B cell (primary cell): ENCODE measurements at regions not wholly inside any gene's neighbourhood (a gene's known extent, or its start where the extent isn't known, plus 50 kb on each side); places are given as distances from the start of the nearest gene placed in this dataset.

Experiments used
- ATAC-seq: fragments of 200-7000 bp; cut with Tn5 transposase; one replicate; pipeline ENCODE4 v1.10.0; 2021; ENCODE audit warnings: low read depth, mild to moderate bottlenecking, moderate number of reproducible peaks, moderate library complexity
- CTCF ChIA-PET: fragments of 350-600 bp; sonication (Branson Sonifier 250); formaldehyde crosslinking; loops from one replicate; lab custom pipeline; 2021; ENCODE audit warnings: antibody characterized with exemption, inconsistent platforms; lab: Charles Lee
- POLR2A ChIA-PET: fragments of 350-600 bp; sonication (Branson Sonifier 250); formaldehyde crosslinking; loops from one replicate; lab custom pipeline; 2021; ENCODE audit warnings: antibody characterized with exemption; lab: Charles Lee
- DNase-seq: peaks from one replicate; pipeline ENCODE4 v3.0.0; 2013
- H2AFZ ChIP-seq: 2 replicates; pipeline ENCODE4 v1.6.1; 2012; ENCODE audit warnings: mild to moderate bottlenecking, low read depth, low read length; ENCODE audit not compliant: insufficient read depth, poor library complexity, severe bottlenecking
- H3K27ac ChIP-seq, 2 donors: 1 replicate in 1 of 2; 2 replicates in 1 of 2; pipeline ENCODE4 v1.5.1; 2012 to 2013; ENCODE audit warnings: low read length in 2 of 2, mild to moderate bottlenecking in 2 of 2, moderate library complexity in 1 of 2
- H3K27me3 ChIP-seq, 4 experiments: fragments of 200-600 bp in 1 of 4; sonication (generic) in 1 of 4; replicated peaks in 1 of 4; 1 replicate in 2 of 4; 2 replicates in 2 of 4; pipeline versions ENCODE4 v1.6.1 to v1.7.0; 2013 to 2016; ENCODE audit warnings: low read length in 3 of 4, mild to moderate bottlenecking in 2 of 4, mixed read lengths in 1 of 4, moderate library complexity in 1 of 4; ENCODE audit not compliant: insufficient read depth in 4 of 4, control insufficient read depth in 3 of 4; ENCODE audit errors: control extremely low read depth in 1 of 4
- H3K36me3 ChIP-seq, 2 experiments: replicated peaks in 1 of 2; 1 replicate in 1 of 2; 2 replicates in 1 of 2; pipeline versions ENCODE4 v1.6.1 to v1.7.1; 2013; ENCODE audit warnings: low read length in 1 of 2; ENCODE audit not compliant: insufficient read depth in 2 of 2, control insufficient read depth in 1 of 2; ENCODE audit errors: control extremely low read depth in 1 of 2, extremely low read depth in 1 of 2
- H3K4me1 ChIP-seq, 2 donors: fragments of 200-600 bp in 1 of 2; sonication (generic) in 1 of 2; 1 replicate in 1 of 2; 2 replicates in 1 of 2; pipeline versions ENCODE4 v1.5.1 to v1.6.1; 2013 to 2017; ENCODE audit warnings: low read length in 2 of 2; ENCODE audit not compliant: control insufficient read depth in 2 of 2, insufficient read depth in 2 of 2
- H3K4me2 ChIP-seq: replicated peaks from 2 replicates; pipeline ENCODE3; 2012; ENCODE audit warnings: mild to moderate bottlenecking, low read depth, low read length; ENCODE audit not compliant: poor library complexity, severe bottlenecking
- H3K4me3 ChIP-seq, 5 experiments: fragments of 200-600 bp in 1 of 5; sonication (generic) in 1 of 5; 1 replicate in 3 of 5; 2 replicates in 2 of 5; pipeline versions ENCODE4 v1.5.1 to v1.7.0; 2011 to 2016; ENCODE audit warnings: low read length in 4 of 5, mild to moderate bottlenecking in 4 of 5, low read depth in 2 of 5, control low read depth in 1 of 5, moderate library complexity in 1 of 5; ENCODE audit not compliant: insufficient read depth in 1 of 5; ENCODE audit errors: control extremely low read depth in 1 of 5, extremely low read depth in 1 of 5
- H3K79me2 ChIP-seq: fragments of 200-600 bp; sonication (generic); one replicate; pipeline ENCODE4 v1.6.0; 2016; ENCODE audit warnings: low read length; ENCODE audit not compliant: control insufficient read depth, insufficient read depth
- H3K9ac ChIP-seq: fragments of 200-600 bp; sonication (generic); 2 replicates; pipeline ENCODE4 v1.6.1; 2017; ENCODE audit warnings: mild to moderate bottlenecking, low read length, moderate library complexity
- H3K9me3 ChIP-seq, 3 donors: one replicate each; pipeline versions ENCODE4 v1.6.1 to v1.7.1; 2013; ENCODE audit warnings: low read length in 2 of 3; ENCODE audit not compliant: control insufficient read depth in 2 of 3, insufficient read depth in 1 of 3; ENCODE audit errors: control extremely low read depth in 1 of 3
- H4K20me1 ChIP-seq: 2 replicates; pipeline ENCODE4 v1.6.0; 2012; ENCODE audit warnings: mild to moderate bottlenecking, low read length; ENCODE audit not compliant: insufficient read depth, control insufficient read depth, poor library complexity, severe bottlenecking
- H3K27ac Mint-ChIP-seq: one replicate; pipeline ENCODE4 v1.8.0; 2021; ENCODE audit warnings: mixed read lengths
- H3K27me3 Mint-ChIP-seq: one replicate; pipeline ENCODE4 v1.8.0; 2021; ENCODE audit warnings: mixed read lengths
- H3K4me1 Mint-ChIP-seq: one replicate; pipeline ENCODE4 v1.8.0; 2021; ENCODE audit warnings: mixed read lengths
- H3K4me3 Mint-ChIP-seq: one replicate; pipeline ENCODE4 v1.8.0; 2021; ENCODE audit warnings: mixed read lengths
- H3K9me3 Mint-ChIP-seq: one replicate; pipeline ENCODE4 v1.8.0; 2022; ENCODE audit warnings: mixed read lengths; ENCODE audit not compliant: insufficient read depth
- CTCF ChIP-seq: fragments of 200-600 bp; IDR thresholded peaks from one replicate; pipeline ENCODE4 v1.8.0; 2022; ENCODE audit warnings: antibody characterized with exemption, mild to moderate bottlenecking
- EZH2 ChIP-seq: IDR thresholded peaks from 2 replicates; pipeline ENCODE4 v1.6.1; 2012; ENCODE audit warnings: borderline replicate concordance, low read depth, mild to moderate bottlenecking, moderate library complexity, low read length; ENCODE audit not compliant: insufficient read depth, poor library complexity, severe bottlenecking
- WGBS: methylation state at CpG from one replicate; pipeline ENCODE4 v1.1.5; 2013; ENCODE audit warnings: missing lambda C conversion rate; ENCODE audit not compliant: insufficient coverage; 5-methylcytosine and 5-hydroxymethylcytosine counted together
- intact Hi-C: fragments of 100-400 bp; cut with micrococcal nuclease; formaldehyde crosslinking; loops from one replicate; pipeline ENCODE4 v1.10.0; 2022

GRCh38 chrX:45353456-45353855 is 152.8 kb upstream of the DIPK2B start:
- Histone ChIP-seq H3K9ac (no peak overlapping the region), H3K4me2 (no peak overlapping the region), H3K4me1 (no peaks in the 10 kb centered on the region), H3K27ac (no peak overlapping the region), H3K36me3 (no peaks in the 10 kb centered on the region), H2AFZ (no peak overlapping the region), H3K79me2 (no peaks in the 10 kb centered on the region), H4K20me1 (no peaks in the 10 kb centered on the region), H3K4me3 (no peak overlapping the region), H3K9me3 (no peaks in the 10 kb centered on the region), H3K27me3 (no peaks in the 10 kb centered on the region)
- POLR2A ChIA-PET, result no interaction called here
- Mint-ChIP-seq H3K4me1 (no peaks in the 10 kb centered on the region), H3K4me3 (no peak overlapping the region), H3K27me3 (no peaks in the 10 kb centered on the region), H3K9me3 (peaks cover 2% of the 10 kb centered on the region), H3K27ac (no peak overlapping the region)
- CTCF ChIA-PET, result no interaction called here
- ATAC-seq (no peak), DNase-seq (no peak)
- no CpG with 5 or more reads among the region's 3 CpGs for WGBS
- intact Hi-C loops, result no loop called here
- TF ChIP-seq EZH2, result no peak
- TF ChIP-seq CTCF, result no peak

GRCh38 chrX:45352611-45353010 is 151.9 kb upstream of the DIPK2B start:
- H3K4me1 ChIP-seq, result no peaks in the 10 kb centered on the region
- H3K27me3 ChIP-seq, result no peaks in the 10 kb centered on the region
- Mint-ChIP-seq H3K4me3 (no peak overlapping the region), H3K27me3 (no peaks in the 10 kb centered on the region), H3K27ac (no peak overlapping the region), H3K4me1 (no peaks in the 10 kb centered on the region), H3K9me3 (peaks cover 2% of the 10 kb centered on the region)
- no peak overlapping the region for H3K4me2 ChIP-seq
- no peaks in the 10 kb centered on the region for H4K20me1 ChIP-seq
- ChIA-PET POLR2A (no interaction called here), CTCF (no interaction called here)
- no peak overlapping the region for H3K27ac ChIP-seq
- no peak overlapping the region for H2AFZ ChIP-seq
- no peaks in the 10 kb centered on the region for H3K79me2 ChIP-seq
- no peak overlapping the region for H3K9ac ChIP-seq
- H3K9me3 ChIP-seq, result no peaks in the 10 kb centered on the region
- 50% methylated on average over 1 of the region's 2 CpGs for WGBS
- TF ChIP-seq CTCF (no peak), EZH2 (no peak)
- no peak overlapping the region for H3K4me3 ChIP-seq
- DNase-seq, result no peak
- intact Hi-C loops, result no loop called here
- ATAC-seq, result no peak
- no peaks in the 10 kb centered on the region for H3K36me3 ChIP-seq
